ENCODE measurements at regions not wholly inside any gene's neighbourhood (a gene's known extent, or its start where the extent isn't known, plus 50 kb on each side); places are given as distances from the start of the nearest gene placed in this dataset.

DNA sequence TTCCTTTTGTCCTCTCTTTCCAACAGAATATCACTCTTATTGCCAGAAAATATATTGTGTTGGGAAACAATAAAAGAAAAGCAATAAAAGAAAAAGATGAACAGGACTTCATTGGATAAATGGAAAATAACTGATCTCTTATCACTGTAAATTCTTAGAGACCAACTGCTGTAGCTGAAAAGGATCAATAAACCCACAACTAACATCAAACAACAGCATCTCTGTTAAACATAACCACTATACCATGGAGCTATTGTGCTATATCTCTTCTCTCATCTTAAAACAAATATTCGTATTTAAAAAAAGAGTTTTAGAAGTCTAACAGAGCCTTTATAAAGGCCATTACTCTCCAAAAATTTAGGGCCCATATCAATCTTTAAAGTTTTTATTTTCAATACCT is 502.4 kb downstream of the TMEM232 start:
- Histone ChIP-seq H2AFZ (no peak overlapping the region), H3K9me2 (ENCODE audit: insufficient read depth) (0 out of 2 replicates have a peak, but pooled peaks cover 2% of the 10 kb centered on the region), H3K27me3 (ENCODE audit: insufficient read depth) (no peaks in the 10 kb centered on the region), H3F3A (replicated peaks; ENCODE audit: low read depth) (no peaks in the 10 kb centered on the region), H3K4me3 (no peak overlapping the region), H3K4me2 (no peak overlapping the region), H3K4me1 (ENCODE audit: insufficient read depth) (no peaks in the 10 kb centered on the region), H3K36me3 (ENCODE audit: insufficient read depth) (no peaks in the 10 kb centered on the region), H3K79me2 (replicated peaks; ENCODE audit: insufficient read depth) (no peaks in the 10 kb centered on the region), H4K20me1 (replicated peaks; ENCODE audit: insufficient read depth) (no peaks in the 10 kb centered on the region), H3K27ac (ENCODE audit: low read depth) (no peak overlapping the region)
- Mint-ChIP-seq H3K4me1 (no peaks in the 10 kb centered on the region), H3K4me3 (no peak overlapping the region), H3K27me3 (ENCODE audit: insufficient read depth, low read depth, poor library complexity) (peaks cover under 1% of the 10 kb centered on the region), H3K9me3 (peaks cover 18% of the 10 kb centered on the region), H3K27ac (no peak overlapping the region), H3K36me3 (ENCODE audit: low read depth) (peaks cover 4% of the 10 kb centered on the region; the same call in 2 of the 3 replicates)
- DNase-seq (ENCODE audit: low spot score) (no peak), ATAC-seq (no peak)
- TF ChIP-seq JUNB (IDR thresholded peaks at IDR 0.05; ENCODE audit: unreplicated experiment) (no peak), STAT1 (IDR thresholded peaks at IDR 0.05; ENCODE audit: unreplicated experiment) (no peak), EZH2 (IDR thresholded peaks at IDR 0.05; ENCODE audit: low read depth, unreplicated experiment) (no peak), EZH2phosphoT487 (IDR thresholded peaks at IDR 0.05; ENCODE audit: unreplicated experiment) (no peak), CREB1 (CRISPR knock-in tag; IDR thresholded peaks at IDR 0.05; ENCODE audit: low read depth) (no peak), ZNF331 (CRISPR knock-in tag; IDR thresholded peaks at IDR 0.05; ENCODE audit: low read depth) (no peak), NANOG (IDR thresholded peaks at IDR 0.05; ENCODE audit: borderline replicate concordance) (no peak)
- TF ChIP-seq, protein P1, sequence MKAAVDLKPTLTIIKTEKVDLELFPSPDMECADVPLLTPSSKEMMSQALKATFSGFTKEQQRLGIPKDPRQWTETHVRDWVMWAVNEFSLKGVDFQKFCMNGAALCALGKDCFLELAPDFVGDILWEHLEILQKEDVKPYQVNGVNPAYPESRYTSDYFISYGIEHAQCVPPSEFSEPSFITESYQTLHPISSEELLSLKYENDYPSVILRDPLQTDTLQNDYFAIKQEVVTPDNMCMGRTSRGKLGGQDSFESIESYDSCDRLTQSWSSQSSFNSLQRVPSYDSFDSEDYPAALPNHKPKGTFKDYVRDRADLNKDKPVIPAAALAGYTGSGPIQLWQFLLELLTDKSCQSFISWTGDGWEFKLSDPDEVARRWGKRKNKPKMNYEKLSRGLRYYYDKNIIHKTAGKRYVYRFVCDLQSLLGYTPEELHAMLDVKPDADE (IDR thresholded peaks at IDR 0.05) = no peak
- TF ChIP-seq, protein P2, sequence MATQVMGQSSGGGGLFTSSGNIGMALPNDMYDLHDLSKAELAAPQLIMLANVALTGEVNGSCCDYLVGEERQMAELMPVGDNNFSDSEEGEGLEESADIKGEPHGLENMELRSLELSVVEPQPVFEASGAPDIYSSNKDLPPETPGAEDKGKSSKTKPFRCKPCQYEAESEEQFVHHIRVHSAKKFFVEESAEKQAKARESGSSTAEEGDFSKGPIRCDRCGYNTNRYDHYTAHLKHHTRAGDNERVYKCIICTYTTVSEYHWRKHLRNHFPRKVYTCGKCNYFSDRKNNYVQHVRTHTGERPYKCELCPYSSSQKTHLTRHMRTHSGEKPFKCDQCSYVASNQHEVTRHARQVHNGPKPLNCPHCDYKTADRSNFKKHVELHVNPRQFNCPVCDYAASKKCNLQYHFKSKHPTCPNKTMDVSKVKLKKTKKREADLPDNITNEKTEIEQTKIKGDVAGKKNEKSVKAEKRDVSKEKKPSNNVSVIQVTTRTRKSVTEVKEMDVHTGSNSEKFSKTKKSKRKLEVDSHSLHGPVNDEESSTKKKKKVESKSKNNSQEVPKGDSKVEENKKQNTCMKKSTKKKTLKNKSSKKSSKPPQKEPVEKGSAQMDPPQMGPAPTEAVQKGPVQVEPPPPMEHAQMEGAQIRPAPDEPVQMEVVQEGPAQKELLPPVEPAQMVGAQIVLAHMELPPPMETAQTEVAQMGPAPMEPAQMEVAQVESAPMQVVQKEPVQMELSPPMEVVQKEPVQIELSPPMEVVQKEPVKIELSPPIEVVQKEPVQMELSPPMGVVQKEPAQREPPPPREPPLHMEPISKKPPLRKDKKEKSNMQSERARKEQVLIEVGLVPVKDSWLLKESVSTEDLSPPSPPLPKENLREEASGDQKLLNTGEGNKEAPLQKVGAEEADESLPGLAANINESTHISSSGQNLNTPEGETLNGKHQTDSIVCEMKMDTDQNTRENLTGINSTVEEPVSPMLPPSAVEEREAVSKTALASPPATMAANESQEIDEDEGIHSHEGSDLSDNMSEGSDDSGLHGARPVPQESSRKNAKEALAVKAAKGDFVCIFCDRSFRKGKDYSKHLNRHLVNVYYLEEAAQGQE (IDR thresholded peaks at IDR 0.05; ENCODE audit: unreplicated experiment) = no peak
- TF ChIP-seq, protein P3, sequence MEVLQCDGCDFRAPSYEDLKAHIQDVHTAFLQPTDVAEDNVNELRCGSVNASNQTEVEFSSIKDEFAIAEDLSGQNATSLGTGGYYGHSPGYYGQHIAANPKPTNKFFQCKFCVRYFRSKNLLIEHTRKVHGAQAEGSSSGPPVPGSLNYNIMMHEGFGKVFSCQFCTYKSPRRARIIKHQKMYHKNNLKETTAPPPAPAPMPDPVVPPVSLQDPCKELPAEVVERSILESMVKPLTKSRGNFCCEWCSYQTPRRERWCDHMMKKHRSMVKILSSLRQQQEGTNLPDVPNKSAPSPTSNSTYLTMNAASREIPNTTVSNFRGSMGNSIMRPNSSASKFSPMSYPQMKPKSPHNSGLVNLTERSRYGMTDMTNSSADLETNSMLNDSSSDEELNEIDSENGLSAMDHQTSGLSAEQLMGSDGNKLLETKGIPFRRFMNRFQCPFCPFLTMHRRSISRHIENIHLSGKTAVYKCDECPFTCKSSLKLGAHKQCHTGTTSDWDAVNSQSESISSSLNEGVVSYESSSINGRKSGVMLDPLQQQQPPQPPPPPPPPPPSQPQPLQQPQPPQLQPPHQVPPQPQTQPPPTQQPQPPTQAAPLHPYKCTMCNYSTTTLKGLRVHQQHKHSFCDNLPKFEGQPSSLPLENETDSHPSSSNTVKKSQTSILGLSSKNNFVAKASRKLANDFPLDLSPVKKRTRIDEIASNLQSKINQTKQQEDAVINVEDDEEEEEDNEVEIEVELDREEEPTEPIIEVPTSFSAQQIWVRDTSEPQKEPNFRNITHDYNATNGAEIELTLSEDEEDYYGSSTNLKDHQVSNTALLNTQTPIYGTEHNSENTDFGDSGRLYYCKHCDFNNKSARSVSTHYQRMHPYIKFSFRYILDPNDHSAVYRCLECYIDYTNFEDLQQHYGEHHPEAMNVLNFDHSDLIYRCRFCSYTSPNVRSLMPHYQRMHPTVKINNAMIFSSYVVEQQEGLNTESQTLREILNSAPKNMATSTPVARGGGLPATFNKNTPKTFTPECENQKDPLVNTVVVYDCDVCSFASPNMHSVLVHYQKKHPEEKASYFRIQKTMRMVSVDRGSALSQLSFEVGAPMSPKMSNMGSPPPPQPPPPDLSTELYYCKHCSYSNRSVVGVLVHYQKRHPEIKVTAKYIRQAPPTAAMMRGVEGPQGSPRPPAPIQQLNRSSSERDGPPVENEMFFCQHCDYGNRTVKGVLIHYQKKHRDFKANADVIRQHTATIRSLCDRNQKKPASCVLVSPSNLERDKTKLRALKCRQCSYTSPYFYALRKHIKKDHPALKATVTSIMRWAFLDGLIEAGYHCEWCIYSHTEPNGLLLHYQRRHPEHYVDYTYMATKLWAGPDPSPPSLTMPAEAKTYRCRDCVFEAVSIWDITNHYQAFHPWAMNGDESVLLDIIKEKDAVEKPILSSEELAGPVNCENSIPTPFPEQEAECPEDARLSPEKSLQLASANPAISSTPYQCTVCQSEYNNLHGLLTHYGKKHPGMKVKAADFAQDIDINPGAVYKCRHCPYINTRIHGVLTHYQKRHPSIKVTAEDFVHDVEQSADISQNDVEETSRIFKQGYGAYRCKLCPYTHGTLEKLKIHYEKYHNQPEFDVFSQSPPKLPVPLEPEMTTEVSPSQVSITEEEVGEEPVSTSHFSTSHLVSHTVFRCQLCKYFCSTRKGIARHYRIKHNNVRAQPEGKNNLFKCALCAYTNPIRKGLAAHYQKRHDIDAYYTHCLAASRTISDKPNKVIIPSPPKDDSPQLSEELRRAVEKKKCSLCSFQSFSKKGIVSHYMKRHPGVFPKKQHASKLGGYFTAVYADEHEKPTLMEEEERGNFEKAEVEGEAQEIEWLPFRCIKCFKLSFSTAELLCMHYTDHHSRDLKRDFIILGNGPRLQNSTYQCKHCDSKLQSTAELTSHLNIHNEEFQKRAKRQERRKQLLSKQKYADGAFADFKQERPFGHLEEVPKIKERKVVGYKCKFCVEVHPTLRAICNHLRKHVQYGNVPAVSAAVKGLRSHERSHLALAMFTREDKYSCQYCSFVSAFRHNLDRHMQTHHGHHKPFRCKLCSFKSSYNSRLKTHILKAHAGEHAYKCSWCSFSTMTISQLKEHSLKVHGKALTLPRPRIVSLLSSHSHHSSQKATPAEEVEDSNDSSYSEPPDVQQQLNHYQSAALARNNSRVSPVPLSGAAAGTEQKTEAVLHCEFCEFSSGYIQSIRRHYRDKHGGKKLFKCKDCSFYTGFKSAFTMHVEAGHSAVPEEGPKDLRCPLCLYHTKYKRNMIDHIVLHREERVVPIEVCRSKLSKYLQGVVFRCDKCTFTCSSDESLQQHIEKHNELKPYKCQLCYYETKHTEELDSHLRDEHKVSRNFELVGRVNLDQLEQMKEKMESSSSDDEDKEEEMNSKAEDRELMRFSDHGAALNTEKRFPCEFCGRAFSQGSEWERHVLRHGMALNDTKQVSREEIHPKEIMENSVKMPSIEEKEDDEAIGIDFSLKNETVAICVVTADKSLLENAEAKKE (CRISPR knock-in tag; IDR thresholded peaks at IDR 0.05) = no peak

Measured in GM23338 (cell line).